Transverse colon (tissue), 4 donors: ENCODE measurements at regions not wholly inside any gene's neighbourhood (a gene's known extent, or its start where the extent isn't known, plus 50 kb on each side); places are given as distances from the start of the nearest gene placed in this dataset.

Experiments used
- POLR2A ChIP-seq: fragments of 450-650 bp; IDR thresholded peaks from one replicate; pipeline ENCODE4 v1.6.1; 2016; ENCODE audit warnings: antibody characterized with exemption, mild to moderate bottlenecking, moderate library complexity
- POLR2AphosphoS5 ChIP-seq, 3 donors: sonication (generic); formaldehyde crosslinking; IDR thresholded peaks; one replicate each; pipeline ENCODE4 v1.6.1; 2016; ENCODE audit warnings: antibody characterized with exemption in 3 of 3
- TF ChIP-seq, protein P1 (sequence below), 5 experiments: fragments of 200-600 bp in 3 of 5; fragments of 450-650 bp in 2 of 5; sonication (generic) in 3 of 5; IDR thresholded peaks; 1 replicate in 2 of 5; 2 replicates in 3 of 5; pipeline ENCODE4 v1.5.1; 2016 to 2017; ENCODE audit warnings: antibody characterized with exemption in 5 of 5, inconsistent platforms in 3 of 5, mild to moderate bottlenecking in 2 of 5, moderate library complexity in 1 of 5

DNA sequence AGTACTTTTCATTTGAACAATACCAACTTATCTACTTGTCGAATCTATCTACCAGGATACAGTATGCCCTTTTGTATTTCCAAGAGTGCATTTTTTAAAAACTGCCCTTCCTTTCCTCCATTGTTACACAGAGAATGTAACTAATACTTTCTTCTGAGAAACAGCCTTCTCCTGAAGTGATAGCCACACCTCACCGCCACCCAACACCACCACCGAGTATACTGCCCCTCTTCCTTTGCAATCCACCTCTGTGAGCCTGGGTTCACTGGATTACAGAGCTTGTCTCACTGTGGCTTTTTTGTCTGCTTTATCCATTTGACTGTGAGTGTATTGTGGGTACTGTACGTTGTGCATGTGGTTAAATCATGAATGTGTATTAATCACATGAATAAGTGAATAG lies 305.4 kb downstream of the KLF12 start:
- TF ChIP-seq, protein P1, sequence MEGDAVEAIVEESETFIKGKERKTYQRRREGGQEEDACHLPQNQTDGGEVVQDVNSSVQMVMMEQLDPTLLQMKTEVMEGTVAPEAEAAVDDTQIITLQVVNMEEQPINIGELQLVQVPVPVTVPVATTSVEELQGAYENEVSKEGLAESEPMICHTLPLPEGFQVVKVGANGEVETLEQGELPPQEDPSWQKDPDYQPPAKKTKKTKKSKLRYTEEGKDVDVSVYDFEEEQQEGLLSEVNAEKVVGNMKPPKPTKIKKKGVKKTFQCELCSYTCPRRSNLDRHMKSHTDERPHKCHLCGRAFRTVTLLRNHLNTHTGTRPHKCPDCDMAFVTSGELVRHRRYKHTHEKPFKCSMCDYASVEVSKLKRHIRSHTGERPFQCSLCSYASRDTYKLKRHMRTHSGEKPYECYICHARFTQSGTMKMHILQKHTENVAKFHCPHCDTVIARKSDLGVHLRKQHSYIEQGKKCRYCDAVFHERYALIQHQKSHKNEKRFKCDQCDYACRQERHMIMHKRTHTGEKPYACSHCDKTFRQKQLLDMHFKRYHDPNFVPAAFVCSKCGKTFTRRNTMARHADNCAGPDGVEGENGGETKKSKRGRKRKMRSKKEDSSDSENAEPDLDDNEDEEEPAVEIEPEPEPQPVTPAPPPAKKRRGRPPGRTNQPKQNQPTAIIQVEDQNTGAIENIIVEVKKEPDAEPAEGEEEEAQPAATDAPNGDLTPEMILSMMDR (IDR thresholded peaks at IDR 0.05): no peak
- no peak for TF ChIP-seq POLR2AphosphoS5 (IDR thresholded peaks at IDR 0.05)
- TF ChIP-seq POLR2A: no peak
